Neural cell (in vitro differentiated cells): ENCODE measurements at regions not wholly inside any gene's neighbourhood (a gene's known extent, or its start where the extent isn't known, plus 50 kb on each side); places are given as distances from the start of the nearest gene placed in this dataset.

Experiments used
- H2AFZ ChIP-seq: fragments of 200-600, 300-800 bp; sonication (generic), shearing (Covaris generic); 2 replicates; pipeline ENCODE4 v1.6.0; 2014; ENCODE audit warnings: low read depth, mild to moderate bottlenecking, antibody characterized with exemption, low read length, moderate library complexity
- H3F3A ChIP-seq: fragments of 200-600 bp; shearing (Covaris generic); 2 replicates; pipeline ENCODE4 v1.6.1; 2016; ENCODE audit warnings: mild to moderate bottlenecking, moderate library complexity, mixed read lengths, antibody characterized with exemption, low read length; ENCODE audit not compliant: insufficient read depth, poor library complexity, severe bottlenecking
- H3K27ac ChIP-seq: fragments of 200-600, 300-800 bp; sonication (generic), shearing (Covaris generic); 2 replicates; pipeline ENCODE4 v1.5.1; 2014; ENCODE audit warnings: mild to moderate bottlenecking, low read length, moderate library complexity
- H3K27me3 ChIP-seq: fragments of 300-800, 200-600 bp; sonication (generic), shearing (Covaris generic); 2 replicates; pipeline ENCODE4 v1.6.0; 2014; ENCODE audit warnings: mild to moderate bottlenecking, low read depth, low read length, moderate library complexity; ENCODE audit not compliant: insufficient read depth
- H3K36me3 ChIP-seq: fragments of 300-800, 200-600 bp; sonication (generic), shearing (Covaris generic); 2 replicates; pipeline ENCODE4 v1.5.1; 2014; ENCODE audit warnings: mild to moderate bottlenecking, antibody characterized with exemption, low read length, moderate library complexity; ENCODE audit not compliant: insufficient read depth
- H3K4me2 ChIP-seq: fragments of 300-800, 200-600 bp; sonication (generic), shearing (Covaris generic); 2 replicates; pipeline ENCODE4 v1.6.0; 2014; ENCODE audit warnings: mild to moderate bottlenecking, low read length
- H3K4me3 ChIP-seq: fragments of 300-800, 200-600 bp; sonication (generic), shearing (Covaris generic); 2 replicates; pipeline ENCODE4 v1.5.1; 2014; ENCODE audit warnings: mild to moderate bottlenecking, low read length, moderate library complexity
- H3K79me2 ChIP-seq: fragments of 200-600 bp; shearing (Covaris generic); replicated peaks from 2 replicates; pipeline ENCODE4 v1.6.0; 2014; ENCODE audit warnings: mild to moderate bottlenecking, low read length, moderate library complexity; ENCODE audit not compliant: insufficient read depth
- H3K9ac ChIP-seq: fragments of 300-800, 200-600 bp; sonication (generic), shearing (Covaris generic); 2 replicates; pipeline ENCODE4 v1.6.1; 2016; ENCODE audit warnings: mild to moderate bottlenecking, low read length, mixed read lengths
- H3K9me2 ChIP-seq: fragments of 200-600 bp; shearing (Covaris generic); 2 replicates; pipeline ENCODE4 v1.6.1; 2016; ENCODE audit warnings: mild to moderate bottlenecking, low read length, mixed read lengths; ENCODE audit not compliant: insufficient read depth
- H3K9me3 ChIP-seq: fragments of 200-600, 300-800 bp; sonication (generic), shearing (Covaris generic); 2 replicates; pipeline ENCODE4 v1.6.1; 2016; ENCODE audit warnings: mild to moderate bottlenecking, mixed run types, low read length, moderate library complexity, mixed read lengths
- H4K20me1 ChIP-seq: fragments of 200-600 bp; shearing (Covaris generic); 2 replicates; pipeline ENCODE4 v1.6.1; 2016; ENCODE audit warnings: mild to moderate bottlenecking, mixed run types; ENCODE audit not compliant: insufficient read depth
- CTCF ChIP-seq: fragments of 450-650 bp; IDR thresholded peaks from 2 replicates; pipeline ENCODE4 v1.5.1; 2014; ENCODE audit warnings: antibody characterized with exemption, mild to moderate bottlenecking, moderate library complexity; ENCODE audit not compliant: poor library complexity, severe bottlenecking
- EZH2 ChIP-seq: fragments of 200-600, 300-800 bp; shearing (Covaris generic), sonication (generic); IDR thresholded peaks from 2 replicates; pipeline ENCODE4 v1.6.1; 2014; ENCODE audit warnings: antibody characterized with exemption, low read length, borderline replicate concordance, mild to moderate bottlenecking; ENCODE audit not compliant: insufficient read depth, poor library complexity, severe bottlenecking
- RAD21 ChIP-seq: fragments of 450-650 bp; conservative IDR thresholded peaks from 2 replicates; pipeline ENCODE4 v1.6.1; 2014; ENCODE audit warnings: antibody characterized with exemption, mild to moderate bottlenecking, moderate library complexity
- REST ChIP-seq: IDR thresholded peaks from 2 replicates; pipeline ENCODE4 v1.6.1; 2012; ENCODE audit warnings: borderline replicate concordance
- SMC3 ChIP-seq: fragments of 450-650 bp; conservative IDR thresholded peaks from 2 replicates; pipeline ENCODE4 v1.6.1; 2014; ENCODE audit warnings: antibody characterized with exemption, mild to moderate bottlenecking, moderate library complexity; ENCODE audit not compliant: poor library complexity
- TAF1 ChIP-seq: IDR thresholded peaks from 2 replicates; pipeline ENCODE4 v1.6.1; 2012; ENCODE audit warnings: low read depth

- Histone ChIP-seq H3K4me2 (no peak overlapping the region), H3K36me3 (no peaks in the 10 kb centered on the region), H3F3A (no peaks in the 10 kb centered on the region), H3K27me3 (no peaks in the 10 kb centered on the region), H3K79me2 (no peaks in the 10 kb centered on the region), H4K20me1 (no peaks in the 10 kb centered on the region), H3K4me3 (no peak overlapping the region), H3K27ac (no peak overlapping the region), H2AFZ (no peak overlapping the region), H3K9me2 (no peaks in the 10 kb centered on the region), H3K9me3 (no peaks in the 10 kb centered on the region), H3K9ac (no peak overlapping the region)
- TF ChIP-seq TAF1 (no peak), EZH2 (no peak), CTCF (no peak), RAD21 (no peak), REST (no peak)
These were observed 105.5 kb upstream of the LCORL start for GRCh38 chr4:18127030-18127429.

GRCh38 chr4:18113710-18114331 is 92.3 kb upstream of the LCORL start:
- no peaks in the 10 kb centered on the region for H3K9me3 ChIP-seq
- H3K27me3 ChIP-seq: no peaks in the 10 kb centered on the region
- no peaks in the 10 kb centered on the region for H3K9me2 ChIP-seq
- TF ChIP-seq SMC3 (no peak), TAF1 (no peak), RAD21 (no peak), REST (no peak), CTCF (no peak)
- no peaks in the 10 kb centered on the region for H4K20me1 ChIP-seq
- no peak overlapping the region for H3K4me2 ChIP-seq
- H2AFZ ChIP-seq: no peak overlapping the region
- H3F3A ChIP-seq: no peaks in the 10 kb centered on the region
- no peaks in the 10 kb centered on the region for H3K36me3 ChIP-seq
- no peaks in the 10 kb centered on the region for H3K79me2 ChIP-seq
- H3K27ac ChIP-seq: no peak overlapping the region
- H3K9ac ChIP-seq: no peak overlapping the region
- H3K4me3 ChIP-seq: no peak overlapping the region
